Panc1 (cell line): ENCODE measurements at regions not wholly inside any gene's neighbourhood (a gene's known extent, or its start where the extent isn't known, plus 50 kb on each side); places are given as distances from the start of the nearest gene placed in this dataset.

Source experiments
- ATAC-seq: fragments of 200-7000 bp; cut with Tn5 transposase; 2 replicates; pipeline ENCODE4 v1.9.1; 2020; ENCODE audit warnings: mild to moderate bottlenecking, moderate library complexity
- BruUV-seq: library from RNA; stranded (reverse); fragments of 400-500 nt; replicated peaks from 2 replicates; lab custom pipeline; 2021; lab: Mats Ljungman, UMichigan
- CTCF ChIA-PET: fragments of 300-600 bp; sonication (Branson Sonifier 250); formaldehyde crosslinking; loops from one replicate; lab custom pipeline; 2022; ENCODE audit warnings: antibody characterized with exemption; lab: Charles Lee
- POLR2A ChIA-PET: fragments of 300-600 bp; sonication (Branson Sonifier 250); formaldehyde crosslinking; loops from one replicate; lab custom pipeline; 2022; ENCODE audit warnings: antibody characterized with exemption; lab: Charles Lee
- DNase-seq: peaks from one replicate; pipeline ENCODE4 v3.0.0-alpha.2; 2010; ENCODE audit warnings: low read depth, low spot score
- H3K27ac ChIP-seq: 2 replicates; pipeline ENCODE4 v1.5.1; 2011; ENCODE audit warnings: mild to moderate bottlenecking, low read length, inconsistent platforms
- H3K27me3 ChIP-seq: fragments of 200-500 bp; sonication (Bioruptor generic); 2 replicates; pipeline ENCODE4 v1.6.0; 2014; ENCODE audit warnings: low read length, inconsistent platforms; ENCODE audit not compliant: control insufficient read depth, insufficient read depth
- H3K36me3 ChIP-seq: fragments of 200-500 bp; sonication (Bioruptor generic); 2 replicates; pipeline ENCODE4 v1.5.1; 2014; ENCODE audit warnings: inconsistent platforms, mild to moderate bottlenecking, low read length, moderate library complexity; ENCODE audit not compliant: control insufficient read depth, insufficient read depth
- H3K4me1 ChIP-seq: 2 replicates; pipeline ENCODE4 v1.5.1; 2011; ENCODE audit warnings: inconsistent platforms, mild to moderate bottlenecking, low read length, moderate library complexity; ENCODE audit not compliant: control insufficient read depth, insufficient read depth
- H3K4me3 ChIP-seq, 2 experiments: 2 replicates each; pipeline ENCODE4 v1.5.1; 2011 to 2012; ENCODE audit warnings: low read depth in 2 of 2, low read length in 2 of 2, mild to moderate bottlenecking in 2 of 2, inconsistent platforms in 1 of 2, moderate library complexity in 1 of 2
- H3K9me3 ChIP-seq: fragments of 200-500 bp; sonication (Bioruptor generic); 2 replicates; pipeline ENCODE4 v1.5.1; 2014; ENCODE audit warnings: low read depth, mild to moderate bottlenecking, inconsistent platforms, low read length, moderate library complexity; ENCODE audit not compliant: control insufficient read depth, insufficient read depth
- CTCF ChIP-seq: fragments of 450-650 bp; IDR thresholded peaks from 2 replicates; pipeline ENCODE4 v1.5.1; 2017; ENCODE audit warnings: mild to moderate bottlenecking
- POLR2AphosphoS5 ChIP-seq: IDR thresholded peaks from 2 replicates; pipeline ENCODE4 v1.6.1; 2012; ENCODE audit warnings: mild to moderate bottlenecking, low read depth, low read length, moderate library complexity
- REST ChIP-seq, 2 experiments: IDR thresholded peaks; 2 replicates each; pipeline ENCODE4 v1.6.1; 2011 to 2012; ENCODE audit warnings: low read depth in 2 of 2, control low read depth in 1 of 2, low read length in 1 of 2, mild to moderate bottlenecking in 1 of 2, moderate library complexity in 1 of 2; ENCODE audit not compliant: insufficient read depth in 1 of 2
- SIN3A ChIP-seq: IDR thresholded peaks from 2 replicates; pipeline ENCODE4 v1.6.1; 2012; ENCODE audit warnings: low read depth, mild to moderate bottlenecking, low read length, moderate library complexity, borderline replicate concordance; ENCODE audit not compliant: insufficient read depth
- TCF7L2 ChIP-seq: IDR thresholded peaks from 2 replicates; pipeline ENCODE4 v1.6.1; 2011; ENCODE audit warnings: mild to moderate bottlenecking, low read depth, low read length, inconsistent platforms
- in situ Hi-C: cut with HindIII; loops from 2 replicates; pipeline ENCODE4 v1.10.0; 2016; ENCODE audit warnings: low sequenced_read_pairs, low pct_unique_long_range_greater_than_20kb
- intact Hi-C: fragments of 100-400 bp; cut with micrococcal nuclease; formaldehyde crosslinking; loops from one replicate; pipeline ENCODE4 v1.10.0; 2022; ENCODE audit not compliant: unreplicated experiment

- ChIA-PET CTCF (no interaction called here), POLR2A (no interaction called here)
- no TSS peak for BruUV-seq
- no peaks in the 10 kb centered on the region for H3K9me3 ChIP-seq
- H3K4me1 ChIP-seq, result no peaks in the 10 kb centered on the region
- intact Hi-C loops, result no loop called here
- H3K27me3 ChIP-seq, result no peaks in the 10 kb centered on the region; the same call in 1 of the 2 replicates
- TF ChIP-seq POLR2AphosphoS5, result no peak
- TF ChIP-seq CTCF, result no peak
- TF ChIP-seq TCF7L2, result no peak
- no peak for TF ChIP-seq REST (IDR thresholded peaks at IDR 0.05; ENCODE audit: insufficient read depth in 1 of 2, low read depth in 2 of 2, low read length in 1 of 2)
- no peak for TF ChIP-seq SIN3A
- in situ Hi-C loops, result no loop called here
- no peak overlapping the region for H3K27ac ChIP-seq
- ATAC-seq, result no peak
- H3K36me3 ChIP-seq, result no peaks in the 10 kb centered on the region
- DNase-seq, result no peak
- no peak overlapping the region for H3K4me3 ChIP-seq
Measured at GRCh38 chr1:57858740-57859139, 434.9 kb upstream of the DAB1 start.

- DNase-seq, result no peak
- ATAC-seq, result no peak
- TF ChIP-seq REST (IDR thresholded peaks at IDR 0.05; ENCODE audit: insufficient read depth in 1 of 2, low read depth in 2 of 2, low read length in 1 of 2) (no peak), TCF7L2 (no peak), POLR2AphosphoS5 (no peak), CTCF (no peak), SIN3A (no peak)
- ChIA-PET POLR2A (no interaction called here), CTCF (no interaction called here)
- H3K27me3 ChIP-seq, result no peaks in the 10 kb centered on the region
- no peak overlapping the region for H3K4me3 ChIP-seq
- H3K27ac ChIP-seq, result no peak overlapping the region
- no TSS peak for BruUV-seq
- intact Hi-C loops, result no loop called here
- H3K36me3 ChIP-seq, result no peaks in the 10 kb centered on the region
- H3K4me1 ChIP-seq, result no peaks in the 10 kb centered on the region
- H3K9me3 ChIP-seq, result no peaks in the 10 kb centered on the region
- in situ Hi-C loops, result no loop called here
Measured at GRCh38 chr1:57857809-57858208, 433.9 kb upstream of the DAB1 start.
